ENCODE measurements at regions not wholly inside any gene's neighbourhood (a gene's known extent, or its start where the extent isn't known, plus 50 kb on each side); places are given as distances from the start of the nearest gene placed in this dataset.

GRCh38 chr9:90974016-90974415 lies 172.4 kb downstream of the SYK start:
- TF ChIP-seq SNAI2 (CRISPR knock-in tag; IDR thresholded peaks at IDR 0.05): no peak
- no peak for TF ChIP-seq PATZ1 (CRISPR knock-in tag; IDR thresholded peaks at IDR 0.05; ENCODE audit: borderline replicate concordance)
